AG09309 (cell line): ENCODE measurements at regions not wholly inside any gene's neighbourhood (a gene's known extent, or its start where the extent isn't known, plus 50 kb on each side); places are given as distances from the start of the nearest gene placed in this dataset.

Experiments
- DNase-seq: peaks from one replicate; pipeline ENCODE4 v3.0.0-alpha.2; 2010; ENCODE audit warnings: low read depth
- H3K4me3 ChIP-seq: 2 replicates; pipeline ENCODE4 v1.5.1; 2011; ENCODE audit warnings: mild to moderate bottlenecking, low read depth, low read length, moderate library complexity; ENCODE audit not compliant: control insufficient read depth
- CTCF ChIP-seq: IDR thresholded peaks from 2 replicates; pipeline ENCODE4 v1.5.1; 2011; ENCODE audit warnings: mild to moderate bottlenecking, low read depth, low read length, inconsistent platforms; ENCODE audit not compliant: insufficient read depth, control insufficient read depth; ENCODE audit errors: missing control alignments

GRCh38 chr4:20622701-20623100 lies 77.6 kb upstream of the PACRGL start:
- TF ChIP-seq CTCF, result no peak
- no peak for DNase-seq
- no peak overlapping the region for H3K4me3 ChIP-seq

GRCh38 chr4:20623939-20624338 lies 76.3 kb upstream of the PACRGL start:
- no peak for DNase-seq
- TF ChIP-seq CTCF, result no peak
- no peak overlapping the region for H3K4me3 ChIP-seq

GRCh38 chr4:20624793-20625374 lies 75.4 kb upstream of the PACRGL start:
- DNase-seq, result no peak
- TF ChIP-seq CTCF, result no peak
- H3K4me3 ChIP-seq, result no peak overlapping the region

GRCh38 chr4:20625426-20625825 lies 74.8 kb upstream of the PACRGL start:
- H3K4me3 ChIP-seq, result no peak overlapping the region
- TF ChIP-seq CTCF, result no peak
- DNase-seq, result no peak

- DNase-seq, result no peak
- H3K4me3 ChIP-seq, result no peak overlapping the region
- no peak for TF ChIP-seq CTCF
Observed at GRCh38 chr4:20626326-20627005, 73.8 kb upstream of the PACRGL start.

- no peak for DNase-seq
- no peak overlapping the region for H3K4me3 ChIP-seq
- TF ChIP-seq CTCF, result no peak
Observed at GRCh38 chr4:20627866-20628265, 72.4 kb upstream of the PACRGL start.
